IMR-90 (cell line): ENCODE measurements at regions not wholly inside any gene's neighbourhood (a gene's known extent, or its start where the extent isn't known, plus 50 kb on each side); places are given as distances from the start of the nearest gene placed in this dataset.

Source experiments
- ATAC-seq: fragments of 200-7000 bp; cut with Tn5 transposase; 2 replicates; pipeline ENCODE4 v1.9.1; 2020; ENCODE audit warnings: low read depth, mild to moderate bottlenecking, moderate library complexity
- BruUV-seq: library from RNA; stranded (reverse); fragments of 400-500 nt; replicated peaks from 2 replicates; lab custom pipeline; 2021; lab: Mats Ljungman, UMichigan
- CTCF ChIA-PET: fragments of 300-600 bp; formaldehyde crosslinking; extraction: SDS; loops from one replicate; lab custom pipeline; 2021; ENCODE audit warnings: antibody characterized with exemption; lab: Yijun Ruan, JAX
- POLR2A ChIA-PET: fragments of 300-600 bp; sonication (Branson Sonifier 250); formaldehyde crosslinking; loops from one replicate; lab custom pipeline; 2022; ENCODE audit warnings: antibody characterized with exemption; ENCODE audit not compliant: unreplicated experiment; lab: Charles Lee
- DNase-seq: peaks from one replicate; pipeline ENCODE4 v3.0.0; 2013
- H2AFZ ChIP-seq: replicated peaks from 2 replicates; pipeline ENCODE3; 2013; ENCODE audit warnings: low read length, mild to moderate bottlenecking; ENCODE audit not compliant: poor library complexity
- H2AK5ac ChIP-seq: 2 replicates; pipeline ENCODE4 v1.6.1; 2013; ENCODE audit warnings: low read depth, low read length, inconsistent platforms
- H2AK9ac ChIP-seq: replicated peaks from 2 replicates; pipeline ENCODE3; 2013; ENCODE audit warnings: mild to moderate bottlenecking, low read depth, low read length, moderate library complexity; ENCODE audit not compliant: poor library complexity
- H2BK120ac ChIP-seq: 2 replicates; pipeline ENCODE4 v1.6.1; 2013; ENCODE audit warnings: low read depth, low read length, inconsistent platforms
- H2BK15ac ChIP-seq: 3 replicates; pipeline ENCODE4 v1.6.1; 2013; ENCODE audit warnings: low read depth, low read length, inconsistent platforms
- H2BK20ac ChIP-seq: 2 replicates; pipeline ENCODE4 v1.6.1; 2013; ENCODE audit warnings: low read depth, mild to moderate bottlenecking, inconsistent platforms, low read length, moderate library complexity
- H2BK5ac ChIP-seq: 2 replicates; pipeline ENCODE4 v1.6.1; 2013; ENCODE audit warnings: mild to moderate bottlenecking, low read depth, low read length, inconsistent platforms; ENCODE audit not compliant: poor library complexity, severe bottlenecking
- H3K14ac ChIP-seq: replicated peaks from 2 replicates; pipeline ENCODE4 v1.6.1; 2013; ENCODE audit warnings: low read depth, low read length, inconsistent platforms
- H3K18ac ChIP-seq: 2 replicates; pipeline ENCODE4 v1.6.1; 2013; ENCODE audit warnings: low read depth, low read length, control low read depth
- H3K23ac ChIP-seq: 2 replicates; pipeline ENCODE4 v1.6.1; 2013; ENCODE audit warnings: low read depth, low read length, inconsistent platforms
- H3K27ac ChIP-seq: 2 replicates; pipeline ENCODE4 v1.5.1; 2013; ENCODE audit warnings: mild to moderate bottlenecking, control low read depth, low read length; ENCODE audit not compliant: insufficient read depth
- H3K27me3 ChIP-seq: 2 replicates; pipeline ENCODE4 v1.6.1; 2013; ENCODE audit warnings: low read length; ENCODE audit not compliant: control insufficient read depth, insufficient read depth
- H3K36me3 ChIP-seq: 2 replicates; pipeline ENCODE4 v1.6.1; 2013; ENCODE audit warnings: low read length, mixed read lengths; ENCODE audit not compliant: control insufficient read depth, insufficient read depth
- H3K4ac ChIP-seq: 2 replicates; pipeline ENCODE4 v1.6.1; 2013; ENCODE audit warnings: low read depth, low read length, inconsistent platforms
- H3K4me1 ChIP-seq: 2 replicates; pipeline ENCODE4 v1.6.1; 2013; ENCODE audit warnings: low read length, mixed read lengths; ENCODE audit not compliant: control insufficient read depth, insufficient read depth
- H3K4me2 ChIP-seq: 2 replicates; pipeline ENCODE4 v1.6.1; 2013; ENCODE audit warnings: low read depth, mild to moderate bottlenecking, control low read depth, low read length, moderate library complexity
- H3K4me3 ChIP-seq: 2 replicates; pipeline ENCODE4 v1.5.1; 2013; ENCODE audit warnings: low read depth, mild to moderate bottlenecking, control low read depth, low read length, moderate library complexity; ENCODE audit not compliant: insufficient read depth
- H3K56ac ChIP-seq: 2 replicates; pipeline ENCODE4 v1.6.1; 2013; ENCODE audit warnings: low read length, inconsistent platforms; ENCODE audit not compliant: insufficient read depth; ENCODE audit errors: extremely low read depth
- H3K79me1 ChIP-seq, 2 experiments: 2 replicates each; pipeline ENCODE4 v1.6.1; 2013; ENCODE audit warnings: low read length in 2 of 2, inconsistent platforms in 1 of 2, low read depth in 1 of 2
- H3K9ac ChIP-seq: 2 replicates; pipeline ENCODE4 v1.6.1; 2013; ENCODE audit warnings: low read depth, low read length, control low read depth
- H3K9me1 ChIP-seq: 2 replicates; pipeline ENCODE4 v1.6.1; 2013; ENCODE audit warnings: low read length, inconsistent platforms; ENCODE audit not compliant: insufficient read depth
- H3K9me3 ChIP-seq: 2 replicates; pipeline ENCODE4 v1.6.1; 2013; ENCODE audit warnings: low read length; ENCODE audit not compliant: control insufficient read depth, insufficient read depth
- H4K20me1 ChIP-seq: 2 replicates; pipeline ENCODE4 v1.6.1; 2013; ENCODE audit warnings: low read length, inconsistent platforms; ENCODE audit not compliant: insufficient read depth
- H4K5ac ChIP-seq: 2 replicates; pipeline ENCODE4 v1.6.1; 2013; ENCODE audit warnings: mild to moderate bottlenecking, low read depth, low read length, control low read depth
- H4K8ac ChIP-seq, 2 experiments: 2 replicates each; pipeline ENCODE4 v1.6.1; 2013; ENCODE audit warnings: low read depth in 2 of 2, low read length in 2 of 2, control low read depth in 1 of 2, inconsistent platforms in 1 of 2
- H4K91ac ChIP-seq: 2 replicates; pipeline ENCODE4 v1.6.1; 2013; ENCODE audit warnings: low read depth, low read length, inconsistent platforms; ENCODE audit not compliant: insufficient read depth
- POLR2A ChIP-seq: IDR thresholded peaks from 2 replicates; pipeline ENCODE4 v1.6.1; 2012; ENCODE audit warnings: mild to moderate bottlenecking, low read depth, low read length
- WGBS, 2 experiments: methylation state at CpG; one replicate each; pipeline versions ENCODE4 v1.1.5 to v1.1.7; 2013; ENCODE audit warnings: missing lambda C conversion rate in 2 of 2; ENCODE audit not compliant: insufficient read length in 1 of 2; ENCODE audit errors: extremely low coverage in 2 of 2; 5-methylcytosine and 5-hydroxymethylcytosine counted together
- dilution Hi-C: fragments of 300-500 bp; cut with HindIII; formaldehyde crosslinking; loops from one replicate; pipeline ENCODE4 v1.14.3; 2018; ENCODE audit warnings: low sequenced_read_pairs; ENCODE audit not compliant: unreplicated experiment
- in situ Hi-C: fragments of 300-500 bp; cut with MboI; formaldehyde crosslinking; loops from 3 replicates; pipeline ENCODE4 v1.14.3; 2019; ENCODE audit warnings: low sequenced_read_pairs, inconsistent platforms, mixed read lengths
- intact Hi-C: fragments of 100-400 bp; cut with micrococcal nuclease; formaldehyde crosslinking; loops from 2 replicates; pipeline ENCODE4 v1.10.0; 2022

- Histone ChIP-seq H3K36me3 (no peaks in the 10 kb centered on the region), H3K18ac (no peak overlapping the region), H4K20me1 (no peaks in the 10 kb centered on the region), H4K5ac (no peak overlapping the region), H2AK5ac (no peak overlapping the region), H3K9ac (no peak overlapping the region), H3K79me1 (no peaks in the 10 kb centered on the region), H3K4ac (no peak overlapping the region), H2AK9ac (no peak overlapping the region), H3K23ac (no peak overlapping the region), H3K9me3 (no peaks in the 10 kb centered on the region), H3K4me3 (no peak overlapping the region), H3K56ac (no peak overlapping the region), H3K4me1 (no peaks in the 10 kb centered on the region), H3K27ac (no peak overlapping the region), H3K14ac (no peak overlapping the region), H2AFZ (no peak overlapping the region), H3K4me2 (no peak overlapping the region), H3K9me1 (no peaks in the 10 kb centered on the region), H4K91ac (no peak overlapping the region), H2BK120ac (no peak overlapping the region), H2BK20ac (no peak overlapping the region), H3K27me3 (no peaks in the 10 kb centered on the region), H4K8ac (no peak overlapping the region), H2BK5ac (no peak overlapping the region), H2BK15ac (no peak overlapping the region)
- ChIA-PET CTCF (no interaction called here), POLR2A (no interaction called here)
- TF ChIP-seq POLR2A = no peak
- WGBS, 2 experiments = no CpG with 5 or more reads among the region's 3 CpGs
- ATAC-seq = no peak
- in situ Hi-C loops (no loop called here), dilution Hi-C loops (no loop called here), intact Hi-C loops (no loop called here)
- BruUV-seq = no TSS peak
- DNase-seq = no peak
Observed at GRCh38 chr10:55233090-55233489, 432.1 kb upstream of the PCDH15 start.
